Hematopoietic multipotent progenitor cell treated with erythropoietin and hydrocortisone succinate and interleukin-3 and kit ligand, for 8 days (in vitro differentiated cells): ENCODE measurements at regions not wholly inside any gene's neighbourhood (a gene's known extent, or its start where the extent isn't known, plus 50 kb on each side); places are given as distances from the start of the nearest gene placed in this dataset.

Experiments used
- DNase-seq: peaks from one replicate; pipeline ENCODE4 v3.0.0-alpha.2; 2015

DNA sequence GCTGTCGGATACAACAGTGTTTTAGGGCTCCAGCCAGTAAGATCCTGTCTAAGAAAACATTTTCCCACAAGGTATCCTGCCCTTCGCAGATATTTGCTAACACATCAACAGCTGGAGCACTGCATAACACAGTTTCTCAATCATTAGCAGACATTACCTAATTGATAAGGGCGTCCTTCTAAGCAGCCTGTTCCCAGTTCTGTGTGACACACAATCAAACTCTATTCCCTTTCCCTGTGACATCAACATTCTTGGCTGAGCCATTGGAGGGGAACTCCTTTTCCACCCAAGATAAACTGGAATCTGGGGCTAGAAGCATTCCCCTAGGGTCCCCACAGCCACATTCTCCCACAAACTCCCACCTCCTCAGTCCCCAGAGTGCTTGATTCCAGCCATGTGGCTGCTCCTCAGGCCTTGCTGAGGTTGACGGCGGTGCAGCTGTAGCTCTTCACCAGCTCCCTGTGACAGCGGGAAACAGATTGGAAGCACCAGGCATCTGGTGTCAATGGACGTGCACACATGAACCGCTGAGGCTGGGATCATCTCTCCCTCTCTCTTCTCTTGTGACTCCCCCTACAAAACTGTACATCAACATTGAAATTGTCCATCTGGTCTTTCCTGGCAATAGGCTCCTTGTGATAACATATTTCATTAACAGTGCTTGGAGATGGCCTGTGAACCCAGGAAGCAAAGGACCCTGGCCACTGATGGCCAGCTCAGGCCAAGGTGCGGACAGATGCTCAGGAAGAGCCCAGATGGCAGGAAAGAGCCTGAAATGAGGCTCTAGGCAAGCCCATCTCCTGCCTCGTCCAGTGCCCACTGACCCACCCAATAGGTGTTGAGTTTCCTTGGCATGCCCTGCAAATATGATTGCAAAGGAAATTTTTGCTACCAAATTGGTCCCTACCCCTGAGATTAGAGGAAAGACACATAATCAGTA lies 131.1 kb upstream of the TBX20 start:
- no peak for DNase-seq

DNA sequence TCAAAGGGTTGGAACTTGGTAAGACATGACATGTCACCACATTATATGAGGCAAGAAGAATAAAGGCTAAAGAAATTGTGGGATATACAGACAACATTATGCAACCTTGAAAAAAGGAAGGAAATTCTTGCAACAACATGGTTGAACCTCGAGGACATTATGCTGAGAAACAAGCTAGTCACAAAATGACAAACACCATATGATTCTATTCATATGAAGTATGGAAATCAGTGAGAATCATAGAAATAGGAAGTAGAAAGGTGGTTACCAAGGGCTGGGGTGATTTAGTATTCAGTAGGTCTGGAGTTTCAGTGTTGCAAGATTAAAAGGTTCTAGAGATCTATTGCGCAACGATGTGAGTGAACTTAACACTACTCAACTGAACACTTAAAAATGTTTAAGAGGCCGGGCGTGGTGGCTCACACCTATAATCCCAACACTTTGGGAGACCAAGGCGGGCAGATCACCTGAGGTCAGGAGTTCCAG lies 126.9 kb upstream of the TBX20 start:
- no peak for DNase-seq

DNA sequence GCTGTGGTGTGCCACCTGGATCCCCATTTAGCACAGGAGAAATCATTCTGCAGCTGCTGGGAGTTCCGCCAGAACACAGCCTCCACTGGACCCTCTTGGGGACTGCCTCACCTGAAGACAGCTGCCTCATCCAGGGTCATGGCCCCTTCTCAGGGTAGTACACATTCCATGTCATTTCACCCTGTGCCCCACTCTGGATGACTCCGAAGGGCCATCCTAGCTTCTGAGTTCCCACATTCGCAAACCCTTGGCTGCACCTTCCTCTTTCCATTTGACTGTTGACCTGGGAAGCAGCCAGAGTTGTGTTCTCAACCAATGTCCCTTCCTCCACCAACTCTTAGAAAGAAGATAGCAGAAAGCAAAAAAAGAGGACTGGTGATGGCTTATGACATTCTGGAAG lies 125.6 kb upstream of the TBX20 start:
- DNase-seq = no peak

DNA sequence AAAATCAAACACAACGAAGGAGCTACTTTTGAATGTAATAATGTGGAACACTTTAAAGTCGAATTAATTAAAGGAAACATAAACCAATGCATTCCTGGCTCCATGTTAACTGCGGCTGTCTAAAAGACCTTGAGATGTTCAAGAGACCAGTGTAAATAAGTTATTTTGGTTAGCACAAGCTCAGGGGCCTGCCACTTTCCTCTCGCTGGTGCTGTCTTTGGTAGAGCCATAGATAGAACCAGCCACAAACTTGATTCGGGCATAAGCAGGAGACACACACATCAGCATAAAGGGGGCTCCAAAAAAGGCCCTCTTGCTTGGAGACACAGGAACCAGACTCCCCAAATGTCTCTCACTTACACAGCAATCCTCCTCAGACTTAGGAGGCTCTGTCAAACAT lies 121.6 kb upstream of the TBX20 start:
- DNase-seq = no peak

DNA sequence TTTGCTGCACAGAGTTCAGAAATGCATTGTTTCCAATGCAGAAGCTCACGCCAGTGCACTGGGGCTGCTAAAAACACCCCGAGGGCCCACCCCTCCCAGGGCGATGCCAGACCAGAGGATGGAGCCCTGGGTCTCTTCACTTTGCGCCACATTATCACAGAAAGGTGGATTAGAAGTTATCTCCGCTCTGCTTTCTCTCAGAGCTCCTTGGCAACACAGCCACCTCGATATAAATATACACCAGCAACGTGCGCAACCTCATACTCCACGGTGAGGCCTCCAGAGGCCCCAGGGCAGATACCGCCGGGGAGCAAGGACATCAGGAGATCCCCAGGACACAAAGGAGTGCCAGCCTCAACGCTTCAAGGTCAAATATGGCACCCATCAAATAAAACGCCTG lies 121.0 kb upstream of the TBX20 start:
- no peak for DNase-seq

DNA sequence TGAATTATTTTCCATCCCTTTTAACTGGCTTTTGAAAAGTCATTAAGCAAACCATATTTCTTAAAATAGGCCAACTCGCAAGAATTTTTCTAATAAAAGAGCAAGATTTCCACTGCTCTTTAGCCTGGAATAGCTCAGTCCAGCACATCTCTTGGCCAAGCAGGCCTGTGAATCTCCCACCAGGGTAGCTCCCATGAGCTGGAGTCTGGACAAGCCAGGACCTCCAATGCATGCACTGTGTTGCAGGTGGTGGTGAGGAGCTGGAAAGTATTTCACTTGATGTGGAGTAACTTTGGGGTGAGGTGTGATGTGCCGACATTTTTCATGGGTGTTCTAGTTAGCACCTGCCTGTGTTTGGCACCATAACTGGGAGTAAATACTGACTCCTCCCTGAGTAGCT lies 117.3 kb upstream of the TBX20 start:
- no peak for DNase-seq

DNA sequence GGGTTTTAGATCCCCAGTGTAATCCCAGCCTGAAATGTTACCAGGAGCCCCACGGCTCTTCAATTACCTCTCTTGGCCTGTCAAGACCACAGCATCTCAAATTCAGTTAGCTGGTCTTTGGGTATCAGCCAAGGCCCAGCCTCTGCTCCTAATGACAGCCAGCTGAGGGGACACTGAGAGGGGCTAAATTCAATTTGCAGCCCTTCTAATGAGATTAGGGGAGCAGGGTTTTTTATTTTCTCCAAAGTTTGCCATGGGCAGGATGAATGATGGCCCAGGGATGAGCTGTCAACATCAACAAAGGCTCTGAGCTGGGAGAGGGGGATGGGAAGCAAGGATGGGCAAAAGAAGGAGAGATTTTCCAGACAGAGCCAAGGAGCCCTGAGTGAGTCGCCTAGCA lies 116.8 kb upstream of the TBX20 start:
- no peak for DNase-seq

DNA sequence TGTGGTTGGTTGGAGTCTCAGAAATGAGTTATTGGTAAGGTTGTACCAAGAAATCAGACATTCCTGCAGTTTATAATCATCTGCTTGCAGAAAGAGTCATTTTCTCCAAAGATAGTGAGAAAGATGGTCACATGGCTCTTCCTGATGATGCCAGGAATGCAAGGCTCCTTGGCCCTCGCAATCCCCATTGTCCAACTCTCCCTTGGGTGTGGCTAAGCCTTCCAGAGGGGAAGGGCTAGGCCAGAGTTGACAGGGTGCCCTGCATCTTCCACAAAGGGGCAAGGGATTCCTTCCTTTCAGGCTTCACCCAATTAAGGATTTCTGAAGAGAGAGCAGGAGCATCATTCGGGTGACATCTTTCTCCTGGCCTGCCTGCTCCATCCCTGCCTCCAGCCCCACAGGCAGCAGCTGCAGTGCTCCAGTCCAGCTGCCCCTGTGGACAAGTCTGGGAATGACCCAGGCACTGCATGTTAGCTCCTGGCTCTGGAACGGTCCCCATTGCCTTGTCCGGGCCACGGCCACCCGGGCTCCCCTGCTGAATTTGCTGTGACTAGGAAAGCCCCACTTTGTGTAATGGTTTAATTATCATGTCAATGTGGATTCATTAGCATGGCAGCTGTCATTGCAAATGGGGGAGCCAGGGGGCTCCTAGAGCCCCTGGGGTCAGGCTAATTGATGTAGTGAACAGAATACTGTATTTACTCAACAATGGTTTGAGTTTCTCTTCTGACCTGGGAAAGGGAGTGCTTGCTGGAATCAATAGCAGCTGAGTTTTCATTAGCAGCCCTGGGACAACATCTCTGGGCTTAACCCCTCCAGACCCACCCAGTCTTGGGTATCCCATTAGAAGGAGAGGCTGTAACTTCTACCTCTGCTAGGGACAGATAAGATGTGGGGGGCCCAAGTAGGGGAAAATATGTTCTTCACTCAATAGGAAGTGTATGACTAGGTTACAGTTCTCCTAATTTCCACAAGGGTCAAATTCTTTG lies 112.6 kb upstream of the TBX20 start:
- no peak for DNase-seq

DNA sequence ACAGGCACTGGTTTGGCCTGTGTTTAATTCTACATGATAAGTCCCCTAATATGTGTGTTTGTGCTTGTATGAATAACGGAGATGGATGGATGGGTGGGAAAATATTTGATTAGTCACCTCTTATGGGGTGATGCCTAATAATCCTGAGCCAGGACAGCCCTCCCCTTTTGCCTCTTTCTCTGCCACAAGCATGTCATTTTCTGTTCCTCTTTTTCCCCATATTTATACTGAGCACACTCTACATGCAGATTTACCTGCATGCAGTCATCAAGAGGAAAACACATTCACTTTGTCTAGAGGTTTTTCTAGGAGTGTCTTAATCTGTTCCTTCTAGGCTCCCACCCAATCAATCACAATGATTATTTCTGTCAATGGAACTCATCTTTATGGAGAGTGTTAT lies 111.6 kb upstream of the TBX20 start:
- no peak for DNase-seq

DNA sequence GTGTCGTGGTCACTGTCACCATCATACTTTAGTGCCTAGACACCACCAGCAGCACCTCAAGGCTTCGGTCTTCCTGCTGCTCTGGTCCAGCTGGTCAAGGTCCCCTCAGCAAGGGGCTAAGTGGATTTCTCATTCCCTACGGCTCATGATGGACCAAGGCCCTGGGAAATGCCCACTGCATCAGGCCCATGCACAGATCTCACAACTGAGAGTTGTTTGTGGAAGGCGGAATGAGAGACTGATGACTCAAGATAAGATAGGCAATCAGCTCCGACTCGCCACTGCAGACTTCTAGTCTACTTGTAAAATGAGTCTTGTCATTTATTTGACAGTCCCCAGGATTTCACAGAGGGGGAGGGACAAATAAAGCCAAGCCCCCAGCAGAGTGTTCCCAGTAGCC lies 108.4 kb upstream of the TBX20 start:
- DNase-seq = no peak

DNA sequence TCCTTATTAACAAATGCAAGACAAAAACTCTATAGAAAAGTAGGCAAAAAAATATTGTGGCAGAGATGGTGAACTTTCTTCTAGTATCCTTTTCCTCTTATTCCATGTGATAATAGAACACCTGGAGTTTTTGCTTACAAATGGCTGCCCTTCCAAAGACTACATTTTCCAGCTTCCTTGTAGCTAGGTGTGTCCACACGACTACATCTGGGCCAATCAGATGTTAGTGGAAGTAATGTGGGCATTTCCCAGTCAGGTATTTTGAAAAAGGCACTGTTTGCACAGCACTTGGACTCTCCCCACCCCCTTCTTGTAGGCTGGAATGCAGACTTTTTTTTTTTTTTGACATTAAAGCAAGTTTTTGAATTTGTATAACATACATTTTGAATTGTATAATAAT lies 105.5 kb upstream of the TBX20 start:
- DNase-seq = no peak

DNA sequence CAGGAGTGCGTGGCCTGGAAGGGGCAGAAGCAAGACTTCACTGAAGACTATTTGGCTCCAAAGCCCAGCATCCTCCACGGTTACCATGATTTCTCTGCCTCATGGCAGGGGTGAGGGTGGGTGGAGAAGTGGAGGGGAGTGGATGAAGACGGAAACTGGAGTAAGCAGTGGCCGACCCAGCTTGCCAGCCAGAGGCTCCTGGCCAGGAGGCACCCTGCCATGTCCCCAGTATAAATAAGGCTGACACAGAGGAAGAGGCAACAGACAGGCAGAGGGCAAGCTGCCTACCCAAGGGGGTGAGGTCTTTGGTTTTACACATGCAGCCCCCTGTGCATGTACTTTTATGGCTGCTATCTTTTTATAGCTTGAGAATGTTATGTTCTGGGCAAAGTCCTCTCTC lies 102.6 kb upstream of the TBX20 start:
- no peak for DNase-seq

DNA sequence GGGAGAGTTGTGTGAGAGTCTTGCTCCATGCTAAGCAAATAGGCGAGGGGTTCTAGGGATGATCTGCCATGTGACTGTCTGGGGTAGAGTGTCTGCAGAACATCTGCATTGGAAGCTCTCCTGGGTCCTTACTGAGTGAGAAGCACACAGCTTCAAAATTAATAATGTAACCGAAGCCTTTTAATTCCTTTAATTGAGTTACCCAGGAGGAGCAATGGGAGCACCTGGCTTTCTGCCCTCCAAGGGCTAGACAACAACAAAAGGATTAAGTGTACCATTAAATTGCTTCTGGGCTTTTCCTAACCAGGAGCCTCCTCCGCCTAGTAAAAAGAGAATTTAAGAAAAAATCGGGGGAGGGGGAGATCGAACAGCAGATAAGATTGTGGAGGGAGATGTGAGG lies 102.0 kb upstream of the TBX20 start:
- no peak for DNase-seq

DNA sequence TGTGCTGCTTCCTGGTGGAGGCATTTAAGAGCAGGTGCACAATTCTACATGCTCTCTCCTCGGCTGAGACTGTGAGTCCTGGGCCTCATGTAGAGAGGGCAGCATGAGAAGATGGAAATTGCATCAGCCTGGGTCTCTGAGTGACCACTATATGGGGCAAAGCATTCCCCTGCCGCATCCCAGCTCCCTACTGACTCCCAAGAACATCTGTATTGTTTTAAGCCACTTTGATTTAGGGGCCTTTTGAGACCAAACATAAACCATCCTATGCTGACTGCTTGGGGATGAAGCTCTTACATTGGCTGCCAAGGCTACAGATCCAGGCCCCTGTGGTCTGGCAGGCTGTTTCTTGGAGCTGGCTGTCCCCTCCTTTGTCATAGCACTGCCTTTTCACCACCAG lies 101.3 kb upstream of the TBX20 start:
- no peak for DNase-seq

DNA sequence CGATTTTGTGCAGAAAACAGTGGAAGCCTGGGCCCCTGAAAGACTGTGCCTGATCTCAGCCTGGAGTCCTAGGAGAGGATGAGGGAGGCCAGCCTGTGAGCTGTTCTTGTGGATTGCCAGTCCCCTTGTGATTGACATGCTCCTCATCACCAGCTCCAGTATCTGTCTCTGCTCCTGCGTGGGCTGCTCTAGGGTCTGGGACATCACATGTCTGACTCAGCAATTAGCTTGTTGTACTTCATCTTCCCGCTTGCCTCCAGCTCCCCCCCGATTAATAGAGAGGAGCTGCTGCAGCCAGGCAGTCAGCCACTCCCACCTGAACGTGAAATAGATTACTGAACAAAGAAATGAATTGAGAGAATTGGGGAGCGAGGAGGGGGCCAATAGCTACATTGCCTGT lies 99.6 kb upstream of the TBX20 start:
- no peak for DNase-seq

DNA sequence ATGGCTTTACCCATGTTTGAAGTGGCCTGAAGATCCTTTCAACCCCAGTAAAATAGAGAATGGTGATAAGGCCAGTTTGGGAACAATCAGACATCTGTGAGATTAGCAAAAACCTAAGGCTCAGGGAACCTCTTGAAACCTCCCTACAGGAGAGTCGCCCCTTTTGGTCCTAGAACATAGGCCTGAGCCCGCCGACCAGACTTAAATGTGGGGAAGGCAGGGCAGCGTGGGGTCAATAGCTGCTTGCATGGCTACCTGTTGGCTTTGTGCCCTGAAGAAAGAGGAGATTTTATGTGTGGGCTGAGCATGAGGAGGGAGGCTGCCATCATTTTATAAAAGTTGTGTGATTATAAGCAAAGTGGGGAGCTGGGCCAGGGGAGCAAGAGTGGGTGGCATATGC lies 97.6 kb upstream of the TBX20 start:
- no peak for DNase-seq

DNA sequence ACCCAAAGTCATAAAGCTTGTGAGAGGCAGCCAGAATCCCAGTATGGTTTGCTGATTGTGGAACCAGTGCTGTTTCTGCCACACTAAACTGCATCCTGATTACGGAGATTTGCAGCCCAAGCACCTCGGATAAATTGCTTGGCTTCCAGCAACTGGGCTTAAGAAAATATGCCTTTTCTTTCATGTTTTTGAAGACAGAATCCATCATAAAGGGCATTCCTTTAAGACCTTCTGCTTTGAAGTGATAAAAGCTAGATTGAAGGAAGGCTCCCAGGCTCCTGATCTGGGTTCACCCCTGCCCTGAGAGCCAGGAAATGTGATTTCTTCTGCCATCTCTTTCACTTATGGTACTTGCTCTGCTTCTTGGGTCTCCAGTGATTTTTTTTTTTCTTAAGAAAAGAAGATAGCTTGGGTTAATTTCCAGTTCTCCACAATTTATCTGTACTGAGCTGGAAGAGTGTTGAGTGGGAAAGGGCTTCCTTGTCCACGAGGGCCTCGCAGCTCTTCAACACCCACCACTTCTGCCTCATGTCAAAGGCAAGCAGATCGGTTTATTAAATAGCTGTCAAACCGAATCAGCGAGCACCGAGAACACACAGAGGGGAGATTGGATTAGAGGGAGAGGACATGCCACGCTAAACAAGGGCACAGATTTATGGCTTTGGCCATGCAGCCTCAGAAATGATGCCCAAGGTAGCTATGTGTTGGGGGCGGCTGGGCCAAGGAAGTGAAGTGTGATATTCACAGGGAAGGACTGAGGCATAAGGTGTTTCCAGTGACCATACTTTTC lies 94.9 kb upstream of the TBX20 start:
- DNase-seq = no peak

DNA sequence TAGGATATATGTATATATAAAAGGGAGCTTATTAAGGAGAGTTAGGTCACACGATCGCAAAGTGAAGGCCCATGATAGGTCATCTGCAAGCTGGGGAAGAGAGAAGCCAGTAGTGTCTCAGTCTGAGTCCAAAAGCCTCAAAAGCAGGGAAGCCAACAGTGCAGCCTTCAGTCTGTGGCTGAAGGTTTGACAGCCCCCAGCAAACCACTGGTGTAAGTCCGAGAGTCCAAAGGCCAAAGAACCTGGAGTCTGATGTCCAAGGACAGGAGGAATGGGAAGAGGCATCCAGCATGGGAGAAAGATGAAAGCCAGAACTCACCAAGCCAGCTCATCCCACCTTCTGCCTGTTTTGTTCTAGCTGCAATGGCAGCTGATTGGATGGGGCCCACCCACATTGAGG lies 88.9 kb upstream of the TBX20 start:
- no peak for DNase-seq

DNA sequence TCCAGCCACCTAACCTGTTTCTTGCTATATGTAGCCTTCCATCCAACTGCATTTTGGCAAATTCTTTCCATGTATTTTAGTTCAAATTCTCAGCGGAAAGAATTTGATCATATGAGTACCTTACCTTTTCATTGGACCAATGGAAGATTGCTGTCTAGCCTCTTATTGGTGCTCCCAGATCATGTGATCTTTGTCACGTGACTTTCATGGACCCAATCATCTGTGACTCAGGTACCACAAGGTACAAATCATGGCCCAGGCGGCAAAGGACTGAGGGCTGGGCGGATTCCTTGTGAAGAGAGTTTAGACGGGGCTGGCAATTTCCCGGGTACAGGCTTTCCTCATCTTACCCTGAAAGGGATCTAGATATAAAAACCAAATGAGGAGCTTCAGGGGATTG lies 85.9 kb upstream of the TBX20 start:
- DNase-seq = no peak

DNA sequence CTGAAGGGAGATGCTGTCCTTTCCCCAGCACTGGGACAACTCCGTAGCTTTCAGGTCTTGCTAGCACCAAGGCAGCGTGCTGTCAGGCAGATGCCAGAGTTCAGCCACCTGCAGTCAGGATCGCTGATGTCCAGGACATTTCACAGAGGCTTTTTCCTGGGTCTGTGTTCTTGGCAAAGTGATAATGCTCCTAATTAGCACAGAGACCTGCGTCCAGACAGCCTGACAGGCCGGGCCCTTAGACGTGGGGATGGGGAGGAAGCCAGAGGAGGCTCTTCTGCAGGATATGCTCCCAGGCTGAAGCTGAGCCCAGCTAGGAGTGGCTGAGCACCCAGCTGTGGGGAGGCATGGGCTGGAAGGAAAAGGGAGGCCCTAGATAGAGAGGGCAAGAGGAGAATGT lies 82.5 kb upstream of the TBX20 start:
- no peak for DNase-seq

DNA sequence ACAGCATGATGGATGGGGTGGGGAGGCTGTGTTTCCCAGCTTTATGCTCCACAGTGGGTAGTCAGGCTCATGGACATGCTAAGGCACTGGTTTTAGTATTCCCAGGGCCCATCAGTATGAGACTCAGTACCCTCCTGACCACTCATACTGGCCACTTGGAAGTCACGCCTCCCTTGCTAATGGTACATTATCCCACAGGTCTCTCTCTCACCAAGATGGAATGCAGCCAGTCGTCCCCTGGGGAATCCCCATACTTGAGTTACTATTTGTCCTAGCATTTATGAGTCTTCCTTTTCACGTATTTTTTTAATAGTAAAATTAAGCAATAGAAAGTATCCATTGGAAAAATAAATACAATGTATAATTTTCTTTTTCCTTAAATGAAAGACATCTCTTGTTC lies 80.6 kb upstream of the TBX20 start:
- no peak for DNase-seq

DNA sequence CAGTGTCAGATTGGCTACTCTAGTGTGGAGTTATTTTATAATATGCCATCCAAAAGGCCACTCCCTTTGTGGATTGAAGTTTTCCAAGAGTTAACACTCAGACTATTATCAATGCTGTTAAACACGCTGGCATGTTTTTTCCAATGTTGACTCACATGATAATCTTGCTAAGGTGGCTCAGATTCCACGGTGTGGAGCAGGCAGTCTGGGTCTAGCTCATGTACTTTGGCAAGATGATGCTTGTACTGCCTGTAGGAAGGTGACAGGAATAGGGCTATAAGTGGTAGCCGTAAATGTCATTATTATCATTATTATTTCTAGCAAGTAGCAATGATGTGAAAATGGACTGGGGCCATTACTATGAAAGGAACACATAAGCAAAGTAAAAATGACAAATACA lies 79.4 kb upstream of the TBX20 start:
- DNase-seq = no peak
